ENCODE measurements at regions not wholly inside any gene's neighbourhood (a gene's known extent, or its start where the extent isn't known, plus 50 kb on each side); places are given as distances from the start of the nearest gene placed in this dataset.

- peak in 1 of 3 donors; percentile 19 for DNase-seq
- H3K4me3 ChIP-seq, result no peak overlapping the region
- H3K27me3 ChIP-seq, result no peaks in the 10 kb centered on the region
- H3K27ac ChIP-seq, result no peak overlapping the region
- TF ChIP-seq CTCF (IDR thresholded peaks at IDR 0.05) (no peak), POLR2A (IDR thresholded peaks at IDR 0.05) (no peak)
- H3K4me1 ChIP-seq, result peaks cover 0 to 14% (median 3%) of the 10 kb centered on the region in 4 donors
- H3K9me3 ChIP-seq, result no peaks in the 10 kb centered on the region
- no peaks in the 10 kb centered on the region for H3K36me3 ChIP-seq
These were observed 60.3 kb downstream of the ARF6 start for GRCh38 chr14:49953196-49953595.

- peaks cover 0 to 14% (median 5%) of the 10 kb centered on the region in 4 donors for H3K4me1 ChIP-seq
- no peaks in the 10 kb centered on the region for H3K36me3 ChIP-seq
- no peak overlapping the region for H3K27ac ChIP-seq
- no peaks in the 10 kb centered on the region for H3K9me3 ChIP-seq
- DNase-seq, result peak in 1 of 3 donors; percentile 43
- TF ChIP-seq CTCF (IDR thresholded peaks at IDR 0.05) (no peak), POLR2A (IDR thresholded peaks at IDR 0.05) (no peak)
- H3K4me3 ChIP-seq, result no peak overlapping the region
- H3K27me3 ChIP-seq, result no peaks in the 10 kb centered on the region
These were observed 61.3 kb downstream of the ARF6 start for GRCh38 chr14:49954171-49954631.

GRCh38 chr14:49955024-49955423 lies 62.1 kb downstream of the ARF6 start:
- Histone ChIP-seq H3K4me3 (no peak overlapping the region), H3K9me3 (no peaks in the 10 kb centered on the region), H3K27me3 (no peaks in the 10 kb centered on the region), H3K36me3 (no peaks in the 10 kb centered on the region), H3K27ac (no peak overlapping the region), H3K4me1 (peaks cover 0 to 14% (median 10%) of the 10 kb centered on the region in 4 donors)
- TF ChIP-seq CTCF (IDR thresholded peaks at IDR 0.05) (no peak), POLR2A (IDR thresholded peaks at IDR 0.05) (no peak)
- no peak for DNase-seq

GRCh38 chr14:49957089-49957852 lies 64.4 kb downstream of the ARF6 start:
- Histone ChIP-seq H3K4me1 (peaks cover 0 to 10% (median 5%) of the 10 kb centered on the region in 4 donors), H3K27ac (no peak overlapping the region), H3K36me3 (no peaks in the 10 kb centered on the region), H3K27me3 (no peaks in the 10 kb centered on the region), H3K9me3 (no peaks in the 10 kb centered on the region), H3K4me3 (no peak overlapping the region)
- TF ChIP-seq POLR2A (IDR thresholded peaks at IDR 0.05) (no peak), CTCF (IDR thresholded peaks at IDR 0.05) (no peak)
- DNase-seq, result no peak

- Histone ChIP-seq H3K27me3 (no peaks in the 10 kb centered on the region), H3K4me1 (peaks cover 0 to 10% (median 5%) of the 10 kb centered on the region in 4 donors), H3K36me3 (no peaks in the 10 kb centered on the region), H3K4me3 (no peak overlapping the region), H3K27ac (peak overlapping the region in 2 of 4 donors; percentile 60 to 74), H3K9me3 (no peaks in the 10 kb centered on the region)
- TF ChIP-seq POLR2A (IDR thresholded peaks at IDR 0.05) (no peak), CTCF (IDR thresholded peaks at IDR 0.05) (no peak)
- DNase-seq, result peak in 2 of 3 donors; percentile 73 to 82
These were observed 67.0 kb downstream of the ARF6 start for GRCh38 chr14:49959822-49960408.
